CD4-positive, alpha-beta T cell treated with Interferon alpha-2 for 1 hour (primary cell): ENCODE measurements at regions not wholly inside any gene's neighbourhood (a gene's known extent, or its start where the extent isn't known, plus 50 kb on each side); places are given as distances from the start of the nearest gene placed in this dataset.
"Not testable (repeated sequence)": the region's sequence is repeated elsewhere in the genome, so short reads cannot be mapped to it uniquely, and the experiment has no call there.

ENCODE experiments used
- DNase-seq, 2 donors: peaks; one replicate each; pipeline ENCODE4 v3.0.0-alpha.2; 2020 to 2022

GRCh38 chr5:101326766-101327165 is 423.7 kb upstream of the ST8SIA4 start:
- DNase-seq, result no peak

- not testable (repeated sequence) for DNase-seq
Observed at GRCh38 chr5:101316401-101316800, 413.3 kb upstream of the ST8SIA4 start.

GRCh38 chr5:101306391-101307137 is 403.5 kb upstream of the ST8SIA4 start:
- no peak for DNase-seq

GRCh38 chr5:101296477-101296876 is 393.4 kb upstream of the ST8SIA4 start:
- DNase-seq, result no peak

GRCh38 chr5:101292199-101292598 is 389.1 kb upstream of the ST8SIA4 start:
- no peak for DNase-seq

- DNase-seq, result not testable (repeated sequence)
Observed at GRCh38 chr5:101290761-101291160, 387.7 kb upstream of the ST8SIA4 start.

GRCh38 chr5:101288633-101289032 is 385.6 kb upstream of the ST8SIA4 start:
- DNase-seq, result no peak

- no peak for DNase-seq
Observed at GRCh38 chr5:101284736-101285375, 381.8 kb upstream of the ST8SIA4 start.

- DNase-seq, result not testable (repeated sequence)
Observed at GRCh38 chr5:101283938-101284337, 380.9 kb upstream of the ST8SIA4 start.

- DNase-seq, result no peak
Observed at GRCh38 chr5:101278917-101279316, 375.8 kb upstream of the ST8SIA4 start.

GRCh38 chr5:101278011-101278687 is 375.1 kb upstream of the ST8SIA4 start:
- no peak for DNase-seq

GRCh38 chr5:101271945-101272344 is 368.9 kb upstream of the ST8SIA4 start:
- no peak for DNase-seq

- no peak for DNase-seq
Observed at GRCh38 chr5:101271416-101271815, 368.3 kb upstream of the ST8SIA4 start.

GRCh38 chr5:101260857-101261256 is 357.8 kb upstream of the ST8SIA4 start:
- no peak for DNase-seq

GRCh38 chr5:101253096-101253495 is 350.0 kb upstream of the ST8SIA4 start:
- no peak for DNase-seq

- no peak for DNase-seq
Observed at GRCh38 chr5:101244621-101245020, 341.5 kb upstream of the ST8SIA4 start.

- DNase-seq, result no peak
Observed at GRCh38 chr5:101212942-101213514, 309.9 kb upstream of the ST8SIA4 start.

GRCh38 chr5:101206534-101206933 is 303.5 kb upstream of the ST8SIA4 start:
- DNase-seq, result no peak

GRCh38 chr5:101205065-101205464 is 302.0 kb upstream of the ST8SIA4 start:
- DNase-seq, result not testable (repeated sequence)

- DNase-seq, result not testable (repeated sequence)
Observed at GRCh38 chr5:101180365-101180764, 277.3 kb upstream of the ST8SIA4 start.

GRCh38 chr5:101176605-101177004 is 273.5 kb upstream of the ST8SIA4 start:
- DNase-seq, result no peak

- no peak for DNase-seq
Observed at GRCh38 chr5:101174981-101175380, 271.9 kb upstream of the ST8SIA4 start.

- DNase-seq, result no peak
Observed at GRCh38 chr5:101163088-101163487, 260.0 kb upstream of the ST8SIA4 start.

GRCh38 chr5:101160002-101160401 is 256.9 kb upstream of the ST8SIA4 start:
- DNase-seq, result no peak
